Tibial artery (tissue), 4 donors: ENCODE measurements at regions not wholly inside any gene's neighbourhood (a gene's known extent, or its start where the extent isn't known, plus 50 kb on each side); places are given as distances from the start of the nearest gene placed in this dataset.

ENCODE experiments used
- DNase-seq, 2 donors: peaks; one replicate each; pipeline ENCODE4 v3.0.0-alpha.2; 2019
- H3K27ac ChIP-seq, 2 donors: fragments of 200-600 bp; sonication (generic) in 1 of 2; 1 replicate in 1 of 2; 2 replicates in 1 of 2; pipeline ENCODE4 v1.5.1; 2018 to 2019; ENCODE audit warnings: mild to moderate bottlenecking in 1 of 2
- H3K27me3 ChIP-seq, 2 donors: fragments of 200-600 bp; sonication (generic) in 1 of 2; one replicate each; pipeline versions ENCODE4 v1.5.1 to v1.6.0; 2016 to 2019
- H3K36me3 ChIP-seq, 3 donors: fragments of 200-600 bp; sonication (generic) in 2 of 3; one replicate each; pipeline ENCODE4 v1.5.1; 2016 to 2019; ENCODE audit warnings: mild to moderate bottlenecking in 2 of 3
- H3K4me1 ChIP-seq, 4 donors: fragments of 200-600 bp; sonication (generic) in 2 of 4; 1 replicate in 3 of 4; 2 replicates in 1 of 4; pipeline ENCODE4 v1.5.1; 2016 to 2019
- H3K4me3 ChIP-seq, 2 donors: fragments of 200-600 bp; sonication (generic) in 1 of 2; 1 replicate in 1 of 2; 2 replicates in 1 of 2; pipeline ENCODE4 v1.5.1; 2018 to 2019; ENCODE audit warnings: mild to moderate bottlenecking in 2 of 2
- H3K9me3 ChIP-seq, 3 donors: fragments of 200-600 bp; sonication (generic) in 1 of 3; one replicate each; pipeline ENCODE4 v1.5.1; 2016 to 2019
- intact Hi-C: fragments of 100-400 bp; cut with DNase I; formaldehyde crosslinking; loops from one replicate; pipeline ENCODE4 v1.15.0; 2023; ENCODE audit warnings: low total_unique reads
- TF ChIP-seq, protein P1 (sequence below), 2 experiments: fragments of 200-600 bp in 1 of 2; fragments of 450-650 bp in 1 of 2; IDR thresholded peaks; one replicate each; pipeline ENCODE4 v1.5.1; 2017 to 2019; ENCODE audit warnings: antibody characterized with exemption in 2 of 2, mild to moderate bottlenecking in 1 of 2, moderate library complexity in 1 of 2

DNA sequence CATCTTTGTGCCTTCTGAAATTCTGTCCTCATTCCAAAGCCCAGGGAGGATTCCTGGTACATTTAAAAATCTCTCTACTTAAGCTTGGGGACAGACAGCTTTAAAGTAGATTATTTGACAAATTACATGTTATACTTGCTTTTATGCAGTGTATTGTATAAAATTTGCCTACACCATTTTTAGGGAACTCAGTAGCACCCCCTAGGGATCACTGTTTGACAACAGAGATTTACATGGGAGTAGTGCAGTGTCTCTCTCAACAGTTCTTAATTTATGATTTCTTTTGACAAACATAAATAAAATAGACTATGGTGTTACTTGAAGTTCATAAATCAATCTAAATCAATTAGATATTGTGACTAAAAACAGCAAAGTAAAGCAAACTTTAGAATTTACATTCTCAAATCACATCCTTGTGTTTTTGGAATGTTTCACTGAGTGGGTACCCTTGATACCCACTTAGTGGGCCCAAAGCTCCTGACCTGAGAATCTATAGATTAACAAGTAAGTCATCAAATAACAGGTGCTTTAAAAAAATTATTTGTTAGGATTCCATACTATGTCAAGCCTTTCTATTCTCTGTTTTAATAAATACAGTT is 428.8 kb downstream of the DYNC2H1 start:
- Histone ChIP-seq H3K9me3 (peaks cover 0 to 3% (median 0%) of the 10 kb centered on the region in 3 donors), H3K27ac (no peak overlapping the region), H3K4me1 (peaks cover 0 to 8% (median 1%) of the 10 kb centered on the region in 4 donors), H3K4me3 (no peak overlapping the region), H3K27me3 (no peaks in the 10 kb centered on the region), H3K36me3 (no peaks in the 10 kb centered on the region)
- intact Hi-C loops: no loop called here
- TF ChIP-seq, protein P1, sequence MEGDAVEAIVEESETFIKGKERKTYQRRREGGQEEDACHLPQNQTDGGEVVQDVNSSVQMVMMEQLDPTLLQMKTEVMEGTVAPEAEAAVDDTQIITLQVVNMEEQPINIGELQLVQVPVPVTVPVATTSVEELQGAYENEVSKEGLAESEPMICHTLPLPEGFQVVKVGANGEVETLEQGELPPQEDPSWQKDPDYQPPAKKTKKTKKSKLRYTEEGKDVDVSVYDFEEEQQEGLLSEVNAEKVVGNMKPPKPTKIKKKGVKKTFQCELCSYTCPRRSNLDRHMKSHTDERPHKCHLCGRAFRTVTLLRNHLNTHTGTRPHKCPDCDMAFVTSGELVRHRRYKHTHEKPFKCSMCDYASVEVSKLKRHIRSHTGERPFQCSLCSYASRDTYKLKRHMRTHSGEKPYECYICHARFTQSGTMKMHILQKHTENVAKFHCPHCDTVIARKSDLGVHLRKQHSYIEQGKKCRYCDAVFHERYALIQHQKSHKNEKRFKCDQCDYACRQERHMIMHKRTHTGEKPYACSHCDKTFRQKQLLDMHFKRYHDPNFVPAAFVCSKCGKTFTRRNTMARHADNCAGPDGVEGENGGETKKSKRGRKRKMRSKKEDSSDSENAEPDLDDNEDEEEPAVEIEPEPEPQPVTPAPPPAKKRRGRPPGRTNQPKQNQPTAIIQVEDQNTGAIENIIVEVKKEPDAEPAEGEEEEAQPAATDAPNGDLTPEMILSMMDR (IDR thresholded peaks at IDR 0.05): no peak
- no peak for DNase-seq

DNA sequence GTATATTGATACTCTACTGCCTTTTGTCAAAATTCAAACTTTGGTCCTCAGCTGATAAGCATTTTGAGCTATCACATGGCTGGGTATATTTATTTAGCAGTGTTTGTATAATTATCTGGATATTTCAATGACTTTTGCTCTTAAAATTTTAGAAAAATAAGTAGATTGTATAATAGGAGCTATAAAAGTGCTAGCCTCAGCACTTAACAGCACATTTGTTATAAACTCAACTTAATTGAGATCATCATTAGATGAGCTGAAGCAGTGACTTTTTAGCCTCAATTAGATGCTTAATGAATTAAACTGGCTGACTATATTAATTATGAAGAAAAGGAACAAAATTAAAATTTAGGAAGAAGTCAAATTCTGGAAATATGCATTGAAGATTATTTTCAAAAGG is 429.9 kb downstream of the DYNC2H1 start:
- Histone ChIP-seq H3K27ac (no peak overlapping the region), H3K4me1 (peaks cover 0 to 8% (median 1%) of the 10 kb centered on the region in 4 donors), H3K36me3 (no peaks in the 10 kb centered on the region), H3K27me3 (no peaks in the 10 kb centered on the region), H3K4me3 (no peak overlapping the region), H3K9me3 (peaks cover 0 to 3% (median 0%) of the 10 kb centered on the region in 3 donors)
- DNase-seq: no peak
- intact Hi-C loops: no loop called here
- TF ChIP-seq, protein P1 (IDR thresholded peaks at IDR 0.05): no peak

GRCh38 chr11:103541186-103541795 is 432.1 kb downstream of the DYNC2H1 start:
- intact Hi-C loops: no loop called here
- Histone ChIP-seq H3K4me1 (peaks cover 0 to 4% (median 1%) of the 10 kb centered on the region in 4 donors), H3K4me3 (no peak overlapping the region), H3K36me3 (no peaks in the 10 kb centered on the region), H3K27ac (no peak overlapping the region), H3K9me3 (peaks cover 0 to 3% (median 0%) of the 10 kb centered on the region in 3 donors), H3K27me3 (no peaks in the 10 kb centered on the region)
- no peak for DNase-seq
- TF ChIP-seq, protein P1 (IDR thresholded peaks at IDR 0.05): no peak

DNA sequence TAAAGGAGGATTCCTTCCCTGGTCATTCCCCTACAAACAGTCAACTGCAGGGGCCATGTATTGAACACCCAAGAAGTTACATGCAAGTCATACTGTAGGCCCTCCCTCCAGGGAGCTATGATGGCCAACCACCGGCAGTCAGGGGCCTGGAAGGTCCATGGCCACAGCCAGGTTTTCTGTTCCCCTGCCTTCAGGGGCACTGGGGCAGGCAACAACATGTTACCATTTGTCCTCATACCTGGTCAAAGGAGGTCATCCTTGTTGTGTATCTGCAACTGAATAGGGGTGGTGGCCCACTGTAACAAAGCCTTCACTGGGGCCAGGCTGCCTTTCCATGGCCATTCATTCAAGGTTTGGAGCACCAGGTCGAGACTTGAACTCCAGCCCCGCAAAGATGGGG is 433.6 kb downstream of the DYNC2H1 start:
- H3K36me3 ChIP-seq: no peaks in the 10 kb centered on the region
- DNase-seq: no peak
- no peaks in the 10 kb centered on the region for H3K27me3 ChIP-seq
- peaks cover 0 to 3% (median 0%) of the 10 kb centered on the region in 3 donors for H3K9me3 ChIP-seq
- intact Hi-C loops: no loop called here
- TF ChIP-seq, protein P1 (IDR thresholded peaks at IDR 0.05): no peak
- no peak overlapping the region for H3K27ac ChIP-seq
- no peak overlapping the region for H3K4me3 ChIP-seq
- no peaks in the 10 kb centered on the region for H3K4me1 ChIP-seq

- intact Hi-C loops: no loop called here
Measured at GRCh38 chr11:103543456-103543855, 434.2 kb downstream of the DYNC2H1 start.

More at GRCh38 chr11:103543456-103543855, 434.2 kb downstream of the DYNC2H1 start:
- no peak for DNase-seq
- TF ChIP-seq, protein P1 (IDR thresholded peaks at IDR 0.05): no peak
- Histone ChIP-seq H3K9me3 (peaks cover 0 to 3% (median 0%) of the 10 kb centered on the region in 3 donors), H3K36me3 (no peaks in the 10 kb centered on the region), H3K27me3 (no peaks in the 10 kb centered on the region), H3K27ac (no peak overlapping the region), H3K4me1 (no peaks in the 10 kb centered on the region), H3K4me3 (no peak overlapping the region)
